ENCODE measurements at regions not wholly inside any gene's neighbourhood (a gene's known extent, or its start where the extent isn't known, plus 50 kb on each side); places are given as distances from the start of the nearest gene placed in this dataset.

GRCh38 chr6:48057601-48058000 is 53.4 kb downstream of the PTCHD4 start:
- DNase-seq: no peak

- DNase-seq: no peak
These were observed 62.4 kb downstream of the PTCHD4 start for GRCh38 chr6:48048451-48049146.

GRCh38 chr6:48041894-48042293 is 69.1 kb downstream of the PTCHD4 start:
- no peak for DNase-seq

GRCh38 chr6:48037946-48038345 is 73.1 kb downstream of the PTCHD4 start:
- DNase-seq: no peak

GRCh38 chr6:48036316-48036715 is 74.7 kb downstream of the PTCHD4 start:
- no peak for DNase-seq

DNA sequence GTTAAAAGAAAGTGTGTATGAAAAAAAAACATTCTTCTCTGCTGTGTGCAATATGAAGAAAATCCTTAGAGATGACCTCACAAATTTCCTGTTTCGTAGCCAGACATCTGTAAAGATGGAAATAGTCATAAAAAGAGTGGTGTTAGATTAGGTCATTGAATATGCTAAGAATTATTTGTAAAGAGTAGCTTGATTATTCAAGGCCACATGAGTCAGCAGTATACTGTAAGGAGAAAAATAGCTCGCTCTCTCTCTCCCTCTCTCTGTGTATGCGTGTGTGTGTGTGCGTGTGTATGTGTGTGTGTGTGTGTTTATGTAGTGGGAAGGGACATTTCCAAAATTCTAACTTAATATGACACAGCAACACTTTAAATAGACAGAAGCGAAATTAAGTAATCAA is 78.8 kb downstream of the PTCHD4 start:
- no peak for DNase-seq

DNA sequence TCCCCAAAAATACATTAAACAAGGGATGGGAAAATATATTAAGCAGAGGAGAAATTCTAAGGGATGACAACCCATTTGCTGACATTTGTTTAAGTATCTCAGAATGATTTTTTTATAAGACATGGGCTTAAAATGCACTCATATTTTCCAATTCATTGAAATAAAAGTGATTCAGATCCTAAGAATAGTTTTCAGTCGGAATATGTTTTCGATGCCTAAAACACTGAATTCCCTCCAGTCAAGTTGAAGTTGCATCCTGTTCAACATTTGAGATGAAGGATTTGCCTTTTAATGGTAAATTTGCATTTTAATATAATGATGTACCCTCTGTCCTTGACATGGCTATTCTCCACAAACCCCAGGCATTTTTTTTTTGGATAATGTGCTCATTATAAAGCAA is 79.3 kb downstream of the PTCHD4 start:
- no peak for DNase-seq

- DNase-seq: no peak
These were observed 83.1 kb downstream of the PTCHD4 start for GRCh38 chr6:48027704-48028435.

DNA sequence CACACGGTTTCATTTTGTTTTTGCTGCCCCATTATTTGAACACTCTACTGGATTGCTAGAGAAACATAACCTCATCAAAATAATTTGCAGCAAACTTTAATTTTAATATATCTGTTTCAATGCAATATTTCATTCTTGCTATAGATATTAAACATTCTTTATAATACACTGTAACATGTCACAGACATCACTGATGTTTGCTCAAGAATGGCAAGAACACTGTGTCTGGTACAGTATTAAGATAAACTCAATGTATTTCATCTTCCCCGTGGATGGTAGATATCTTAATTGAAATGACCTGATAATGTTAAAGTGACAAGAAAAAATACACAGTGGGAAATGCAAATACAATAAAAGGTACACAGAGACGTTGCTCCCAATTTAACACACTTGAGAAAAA is 86.0 kb downstream of the PTCHD4 start:
- no peak for DNase-seq

DNA sequence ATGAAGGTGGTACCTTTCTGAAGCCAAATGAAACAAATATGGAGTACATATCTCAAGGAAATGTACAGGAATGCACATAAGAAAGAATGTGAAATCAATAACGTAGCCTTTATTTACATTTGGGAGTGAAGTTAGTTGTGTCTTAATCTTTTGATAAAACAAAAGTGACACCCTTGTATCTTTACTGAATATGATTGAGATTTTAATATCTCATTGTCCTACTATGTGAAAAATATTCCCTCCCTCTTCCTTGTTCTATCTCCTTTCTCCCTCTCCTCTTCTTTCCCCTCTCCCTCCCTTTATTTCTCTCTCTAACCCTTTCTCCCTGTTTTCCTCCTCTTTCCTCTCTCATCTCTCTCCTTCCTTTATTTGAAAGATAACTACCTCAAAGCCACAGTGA is 89.1 kb downstream of the PTCHD4 start:
- DNase-seq: no peak

- DNase-seq: no peak
These were observed 94.8 kb downstream of the PTCHD4 start for GRCh38 chr6:48016020-48016755.

GRCh38 chr6:47992809-47993208 is 118.2 kb downstream of the PTCHD4 start:
- no peak for DNase-seq

- no peak for DNase-seq
These were observed 127.5 kb downstream of the PTCHD4 start for GRCh38 chr6:47983491-47983890.

GRCh38 chr6:47977314-47977713 is 133.7 kb downstream of the PTCHD4 start:
- no peak for DNase-seq

- no peak for DNase-seq
These were observed 136.9 kb downstream of the PTCHD4 start for GRCh38 chr6:47974106-47974505.

- DNase-seq: no peak
These were observed 140.2 kb downstream of the PTCHD4 start for GRCh38 chr6:47970826-47971225.

GRCh38 chr6:47967843-47968242 is 143.2 kb downstream of the PTCHD4 start:
- no peak for DNase-seq

GRCh38 chr6:47964969-47965368 is 146.0 kb downstream of the PTCHD4 start:
- no peak for DNase-seq

DNA sequence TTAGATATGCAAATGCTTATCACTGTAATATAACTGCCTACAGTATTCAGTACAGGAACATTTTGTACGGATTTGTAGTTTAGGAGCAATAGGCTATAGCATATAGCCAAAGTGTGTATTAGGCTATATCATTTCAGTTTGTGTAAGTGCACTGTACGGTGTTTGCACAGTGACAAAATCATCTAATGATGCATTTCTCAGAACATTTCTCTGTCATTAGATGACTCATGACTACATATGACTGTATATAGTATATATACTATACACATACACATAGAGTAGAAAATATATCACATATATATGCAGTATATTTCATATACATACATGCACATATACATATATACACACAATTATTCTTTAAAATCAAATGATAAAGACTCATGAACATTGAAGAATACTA is 158.4 kb downstream of the PTCHD4 start:
- no peak for DNase-seq

GRCh38 chr6:47944846-47945245 is 163.0 kb downstream of the OPN5 start:
- no peak for DNase-seq

- no peak for DNase-seq
These were observed 156.6 kb downstream of the OPN5 start for GRCh38 chr6:47938405-47938804.

GRCh38 chr6:47936820-47937219 is 155.0 kb downstream of the OPN5 start:
- no peak for DNase-seq

DNA sequence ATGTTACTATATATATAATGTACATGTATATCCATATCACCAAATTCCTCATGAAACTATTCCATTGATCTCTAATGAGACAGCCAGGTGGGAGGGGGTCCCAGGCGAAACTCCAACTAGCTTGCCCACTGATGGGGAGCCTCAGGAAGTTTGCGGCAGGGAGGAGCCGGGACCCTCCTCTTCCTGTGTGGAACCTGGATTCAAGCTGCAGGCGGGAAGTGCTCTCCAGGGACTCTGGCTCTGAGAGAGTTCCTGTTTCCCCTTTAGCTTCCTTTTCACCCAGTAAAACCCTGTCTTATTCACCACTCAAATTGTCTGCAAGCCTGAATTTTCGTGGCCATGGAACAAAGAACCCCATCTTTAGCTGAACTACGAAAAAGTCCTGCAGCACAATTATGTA is 152.2 kb downstream of the OPN5 start:
- DNase-seq: no peak

Measured in renal pelvis (tissue), 1 donor.